GM18505 (cell line): ENCODE measurements at regions not wholly inside any gene's neighbourhood (a gene's known extent, or its start where the extent isn't known, plus 50 kb on each side); places are given as distances from the start of the nearest gene placed in this dataset.
"Not testable (repeated sequence)": the region's sequence is repeated elsewhere in the genome, so short reads cannot be mapped to it uniquely, and the experiment has no call there.

Experiments
- ATAC-seq: cut with Tn5 transposase; IDR thresholded peaks from one replicate; pipeline ENCODE4 v1.9.1; 2021; ENCODE audit not compliant: unreplicated experiment
- POLR2A ChIP-seq: IDR thresholded peaks from 4 replicates; pipeline ENCODE4 v1.6.1; 2011; ENCODE audit warnings: borderline replicate concordance; ENCODE audit not compliant: insufficient read depth, insufficient read length; ENCODE audit errors: extremely low read depth

DNA sequence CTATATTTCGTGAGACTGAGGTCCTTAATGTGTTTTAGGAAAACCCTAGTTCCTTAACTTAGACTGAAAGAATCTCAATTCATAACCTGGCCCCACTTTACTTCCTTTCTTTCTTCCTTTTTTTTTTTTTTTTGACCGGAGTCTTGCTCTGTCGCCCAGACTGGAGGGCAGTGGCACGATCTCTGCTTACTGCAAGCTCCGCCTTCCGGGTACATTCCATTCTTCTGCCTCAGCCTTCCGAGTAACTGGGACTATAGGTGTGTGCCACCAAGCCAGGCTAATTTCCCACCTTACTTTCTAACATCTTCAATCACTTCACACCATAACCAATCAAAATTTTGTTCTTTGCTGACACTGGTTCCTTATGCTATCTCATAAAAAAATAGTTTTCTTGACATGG is 2097.0 kb downstream of the PCDH9 start:
- ATAC-seq = no peak

DNA sequence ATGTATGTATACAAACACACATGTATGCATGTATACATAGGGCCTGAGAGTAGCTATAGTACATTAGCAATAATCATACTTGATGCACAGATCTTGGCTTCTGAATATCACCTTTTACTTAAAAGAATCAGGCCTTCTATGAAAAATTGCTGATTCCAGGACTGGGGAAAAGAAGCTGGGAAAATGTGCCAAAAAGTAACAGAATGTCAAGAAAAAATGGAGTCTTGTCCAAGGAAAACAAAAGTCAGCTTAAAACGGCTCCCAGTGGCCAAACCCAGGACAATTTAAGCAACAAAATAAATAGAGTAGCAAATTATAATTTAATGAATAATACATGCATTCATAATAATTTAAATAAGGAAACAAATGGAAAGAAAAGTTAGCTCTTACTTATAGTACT is 2104.9 kb downstream of the PCDH9 start:
- no peak for ATAC-seq
- no peak for TF ChIP-seq POLR2A

More for the DNA sequence above, 2097.0 kb downstream of the PCDH9 start:
- TF ChIP-seq POLR2A = no peak

DNA sequence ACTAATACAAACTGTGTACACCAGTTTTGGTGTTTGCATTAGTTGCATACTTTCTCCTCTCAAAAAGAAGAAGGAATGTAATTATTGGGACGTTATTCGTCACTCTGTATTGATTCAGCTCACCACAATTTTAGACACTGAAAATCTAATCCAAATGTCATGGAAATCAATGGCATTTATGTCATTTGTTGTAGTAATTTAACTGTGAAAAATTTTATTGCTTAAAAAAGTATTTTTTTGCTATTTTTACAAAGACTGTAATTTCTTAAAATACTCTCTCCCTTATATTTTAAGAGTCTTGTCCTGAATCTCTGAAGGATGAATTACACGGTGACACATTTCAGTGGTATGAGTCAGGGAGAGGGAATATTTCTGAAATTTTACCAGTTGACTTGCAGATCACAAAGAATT is 2117.6 kb downstream of the PCDH9 start:
- TF ChIP-seq POLR2A = no peak

DNA sequence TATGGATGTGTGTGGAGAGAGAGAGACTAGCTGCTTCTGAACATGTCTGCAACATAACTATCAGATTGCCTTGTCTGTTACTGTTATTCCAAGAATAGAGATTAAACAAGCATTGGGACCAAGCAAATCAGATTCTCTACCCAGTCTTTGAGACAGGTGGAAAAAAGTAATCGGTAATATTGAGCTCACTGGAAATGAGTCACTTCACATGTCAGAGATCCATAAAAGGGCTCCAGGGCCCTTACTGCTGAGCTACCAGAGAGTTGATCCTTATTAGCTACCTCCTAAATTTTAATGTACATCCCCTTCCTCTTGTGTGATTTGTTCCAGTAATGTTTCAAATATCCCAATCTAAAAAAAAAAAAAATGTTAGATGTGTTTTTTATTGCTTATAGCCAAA is 2118.0 kb downstream of the PCDH9 start:
- ATAC-seq = no peak
- no peak for TF ChIP-seq POLR2A

More for the DNA sequence above, 2117.6 kb downstream of the PCDH9 start:
- no peak for ATAC-seq

DNA sequence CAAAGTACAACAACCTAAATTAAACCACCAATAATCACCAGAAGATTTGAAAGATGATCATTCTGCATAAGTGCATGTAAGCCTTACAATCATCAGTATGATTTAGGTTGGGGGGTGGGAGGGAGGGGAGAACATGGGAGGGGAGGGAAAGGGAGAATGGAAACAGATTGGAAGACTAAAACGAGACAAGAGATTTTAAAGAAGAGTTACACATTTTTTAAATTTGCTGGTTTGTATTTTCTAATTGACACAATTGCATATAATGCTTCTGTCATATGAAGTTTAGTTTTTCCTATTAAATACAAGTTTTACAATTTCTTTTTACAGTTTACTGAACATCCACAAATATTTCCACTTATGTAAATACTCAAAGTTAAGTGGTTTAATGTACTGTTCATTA is 2118.9 kb downstream of the PCDH9 start:
- no peak for TF ChIP-seq POLR2A
- ATAC-seq = no peak

DNA sequence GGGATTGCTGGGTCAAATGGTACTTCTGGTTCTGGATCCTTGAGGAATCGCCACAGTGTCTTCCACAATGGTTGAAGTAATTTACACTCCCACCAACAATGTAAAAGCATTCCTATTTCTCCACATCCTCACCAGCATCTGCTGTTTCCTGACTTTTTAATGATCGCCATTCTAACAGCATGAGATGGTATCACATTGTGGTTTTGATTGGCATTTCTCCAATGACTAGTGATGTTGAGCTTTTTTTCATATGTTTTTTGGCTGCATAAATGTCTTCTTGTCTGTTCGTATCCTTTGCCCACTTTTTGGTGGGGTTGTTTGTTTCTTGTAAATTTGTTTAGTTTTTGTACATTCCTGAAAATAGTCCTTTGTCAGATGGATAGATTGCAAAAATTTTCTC is 2125.7 kb downstream of the PCDH9 start:
- not testable (repeated sequence) for ATAC-seq

DNA sequence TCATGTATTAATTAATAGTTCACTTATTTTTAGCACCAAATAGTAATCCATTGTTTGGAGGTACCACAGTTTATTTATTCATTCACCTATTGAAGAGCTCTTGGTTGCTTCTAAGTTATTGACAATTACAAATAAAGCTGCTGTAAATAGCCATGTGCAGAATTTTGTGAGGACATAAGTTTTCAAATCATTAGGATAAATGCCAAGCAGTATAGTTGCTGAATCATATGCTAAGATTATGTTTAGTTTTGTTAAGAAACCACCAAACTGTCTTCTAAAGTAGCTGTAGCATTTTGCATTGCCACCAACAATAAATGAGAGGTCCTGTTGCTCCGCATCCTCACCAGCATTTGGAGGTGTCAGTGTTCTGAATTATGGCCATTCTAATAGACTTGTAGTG is 2126.8 kb downstream of the PCDH9 start:
- no peak for ATAC-seq
- no peak for TF ChIP-seq POLR2A

DNA sequence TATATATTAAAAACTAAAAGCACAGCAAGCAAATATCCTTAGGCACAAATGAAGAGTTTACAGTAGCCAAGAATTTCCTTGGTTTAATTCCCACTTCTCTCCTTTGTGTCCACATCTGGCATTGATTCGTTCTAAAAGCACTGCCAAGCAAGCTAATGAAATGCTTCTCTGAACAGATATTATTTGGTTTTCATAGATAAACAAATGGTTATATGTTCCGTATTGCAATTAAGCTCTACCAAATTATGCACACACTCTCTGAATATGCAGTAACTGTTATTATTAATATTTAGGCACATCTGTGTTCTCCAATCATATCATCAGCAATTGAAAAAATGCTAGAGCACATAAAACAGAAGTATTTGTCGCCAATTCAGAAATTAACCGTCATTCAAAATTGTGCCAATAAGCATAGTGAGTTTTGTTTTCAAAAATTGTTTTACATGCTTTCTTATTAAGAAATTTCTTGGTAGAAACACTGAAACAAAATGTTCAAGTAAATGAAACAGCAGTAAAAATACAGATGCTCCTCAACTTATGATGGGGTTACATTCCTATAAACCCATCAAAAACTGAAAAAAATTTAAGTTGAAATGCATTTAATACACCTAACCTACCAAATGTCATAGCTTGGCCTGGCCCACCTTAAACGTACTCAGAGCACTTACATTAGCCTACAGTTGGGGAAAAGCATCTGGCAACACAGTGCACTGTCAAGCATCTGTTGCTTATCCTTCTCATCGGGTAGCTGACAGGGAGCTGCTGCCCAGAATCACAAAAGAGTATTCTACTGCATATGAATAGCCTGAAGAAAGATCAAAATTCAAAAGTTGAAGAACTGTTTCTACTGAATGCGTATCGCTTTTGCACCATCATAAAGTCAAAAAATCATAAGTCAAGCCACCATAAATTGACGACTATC is 2134.7 kb downstream of the PCDH9 start:
- no peak for TF ChIP-seq POLR2A
- no peak for ATAC-seq

DNA sequence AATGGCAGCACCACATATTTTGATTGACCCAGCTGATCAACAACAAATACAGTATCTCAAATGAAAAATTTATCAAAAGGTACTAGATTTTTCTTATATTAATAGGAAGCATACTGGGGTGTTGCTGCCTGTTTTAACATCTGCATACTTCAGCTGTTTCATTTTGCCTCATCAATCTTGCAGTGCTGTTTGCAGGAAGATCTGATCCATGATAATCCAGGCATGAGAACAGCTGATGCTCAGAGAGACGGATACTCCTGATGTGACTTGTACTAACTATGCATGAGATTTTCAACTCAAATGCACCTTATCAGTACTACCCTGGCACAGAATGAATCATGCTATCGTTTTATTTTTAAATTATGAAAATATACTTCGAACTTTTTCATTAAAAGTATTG is 2136.8 kb downstream of the PCDH9 start:
- no peak for ATAC-seq
- no peak for TF ChIP-seq POLR2A

DNA sequence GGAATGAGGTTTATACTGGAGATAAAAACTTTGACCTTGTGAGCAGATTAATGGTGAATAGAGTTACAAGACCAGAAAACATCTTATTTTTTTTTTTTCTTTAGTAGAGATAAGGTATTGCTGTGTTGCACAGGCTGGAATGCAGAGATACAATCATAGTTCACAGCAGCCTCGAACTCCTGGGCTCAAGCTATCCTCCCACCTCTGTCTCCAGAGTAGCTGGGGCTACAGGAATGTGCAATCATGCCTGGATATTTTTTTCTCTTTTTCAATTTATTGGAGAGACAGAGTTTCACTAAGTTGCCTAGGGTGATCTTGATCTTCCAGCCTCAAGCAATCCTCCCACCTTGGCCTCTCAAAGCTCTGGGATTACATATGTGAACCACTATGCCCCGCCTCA is 2139.1 kb downstream of the PCDH9 start:
- ATAC-seq = no peak
- no peak for TF ChIP-seq POLR2A

DNA sequence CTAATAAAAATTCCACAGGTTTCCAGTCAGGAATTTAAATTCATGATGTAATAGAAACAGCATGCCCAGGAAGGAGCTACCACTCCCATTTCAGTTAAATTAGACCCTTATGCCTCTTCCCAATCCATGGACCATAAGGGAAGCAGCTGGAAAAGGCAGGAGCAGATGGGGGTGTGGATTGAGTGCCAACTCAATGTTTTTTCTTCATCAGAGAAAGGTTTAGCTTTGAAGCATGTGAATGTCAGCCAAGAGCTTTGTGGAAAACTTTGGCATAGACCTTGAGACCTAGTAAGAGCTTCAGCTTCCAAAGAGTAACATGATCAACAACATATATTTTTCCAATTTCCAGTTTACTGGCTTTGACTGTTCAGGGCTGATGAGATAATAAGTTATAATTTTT is 2139.9 kb downstream of the PCDH9 start:
- TF ChIP-seq POLR2A = no peak
- no peak for ATAC-seq

DNA sequence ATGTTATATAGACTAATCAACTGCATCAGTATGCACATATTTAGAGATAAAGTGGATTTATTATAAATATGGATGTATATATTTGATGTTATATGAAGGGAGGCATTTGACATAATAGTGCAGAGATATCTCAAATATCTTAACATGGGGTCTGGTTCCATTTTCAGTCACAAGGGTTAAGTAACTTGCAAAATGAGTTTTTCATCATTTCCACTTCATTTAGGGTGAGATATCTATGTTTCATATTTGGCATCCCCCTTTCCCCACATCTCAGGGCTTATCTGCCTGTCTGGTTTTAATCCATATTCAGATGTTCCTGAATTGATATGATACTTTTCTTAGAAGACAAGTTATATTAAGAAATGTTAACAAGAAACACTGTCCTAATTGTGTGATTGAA is 2141.2 kb downstream of the PCDH9 start:
- no peak for ATAC-seq
- no peak for TF ChIP-seq POLR2A

DNA sequence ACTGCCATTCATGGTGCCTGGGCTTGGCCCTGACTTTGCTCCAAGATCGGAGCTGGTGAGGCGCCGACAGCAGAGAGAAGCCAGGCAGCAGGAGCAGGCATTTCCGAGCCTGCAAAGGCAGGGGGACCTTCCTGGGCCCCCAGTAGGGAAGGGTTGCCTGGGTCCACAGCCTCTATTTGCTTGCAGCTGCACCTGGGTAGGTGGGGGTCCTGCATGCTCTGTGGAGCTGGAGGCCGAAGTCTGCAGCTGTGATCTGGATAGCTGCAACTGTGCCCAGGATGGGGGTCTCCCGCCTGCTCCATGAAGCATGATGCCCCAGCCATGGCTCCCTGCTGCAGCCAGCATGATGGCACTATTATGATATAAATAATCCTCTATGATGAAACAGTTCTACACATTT is 2144.2 kb downstream of the PCDH9 start:
- no peak for ATAC-seq
- no peak for TF ChIP-seq POLR2A

DNA sequence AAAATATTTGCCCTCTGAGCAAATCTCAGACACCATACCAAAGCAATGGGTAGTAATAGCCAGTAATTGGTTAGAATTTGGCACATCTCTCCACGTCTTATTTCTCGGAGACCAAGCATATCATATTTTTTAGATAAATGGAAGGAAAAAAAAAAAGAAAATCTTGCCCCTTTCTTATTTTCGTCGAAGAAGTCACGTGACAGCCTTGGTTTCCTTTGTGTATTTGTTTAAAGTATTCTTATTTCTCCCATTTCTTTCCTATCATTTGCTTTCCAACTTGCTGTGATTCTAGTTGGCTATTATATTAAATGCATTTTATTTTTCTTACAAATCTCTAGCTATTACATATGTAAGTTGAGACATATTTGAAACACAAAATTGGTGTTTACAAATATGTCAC is 2155.9 kb downstream of the PCDH9 start:
- ATAC-seq = no peak
- TF ChIP-seq POLR2A = no peak
